H1 (cell line): ENCODE measurements at regions not wholly inside any gene's neighbourhood (a gene's known extent, or its start where the extent isn't known, plus 50 kb on each side); places are given as distances from the start of the nearest gene placed in this dataset.

Experiments used
- CTCF ChIA-PET: fragments of 300-600 bp; sonication (Branson Sonifier 250); formaldehyde crosslinking; loops from one replicate; lab custom pipeline; 2021; ENCODE audit not compliant: partially characterized antibody; lab: Charles Lee
- POLR2A ChIA-PET: fragments of 300-600 bp; sonication (Branson Sonifier 250); formaldehyde crosslinking; loops from one replicate; lab custom pipeline; 2021; ENCODE audit warnings: inconsistent platforms; ENCODE audit not compliant: partially characterized antibody; lab: Charles Lee
- DNase-seq, 2 experiments: peaks; one replicate each; pipeline versions ENCODE4 v3.0.0 to v3.0.0-alpha.2; 2010 to 2022; ENCODE audit warnings: low spot score in 2 of 2, low read depth in 1 of 2, mixed read lengths in 1 of 2
- FAIRE-seq: peaks from 2 replicates; lab custom pipeline; 2011; peaks lifted over from hg19 to GRCh38; lab: Jason Lieb, UNC
- H2AFZ ChIP-seq: 2 replicates; pipeline ENCODE4 v1.8.1; 2012; ENCODE audit warnings: low read length, inconsistent platforms
- H2AK5ac ChIP-seq: 2 replicates; pipeline ENCODE4 v1.6.1; 2013; ENCODE audit warnings: low read depth, low read length
- H2BK120ac ChIP-seq: replicated peaks from 2 replicates; pipeline ENCODE3; 2013; ENCODE audit warnings: low read depth, low read length, inconsistent platforms
- H2BK12ac ChIP-seq: 2 replicates; pipeline ENCODE4 v1.6.1; 2013; ENCODE audit warnings: low read depth, low read length
- H2BK15ac ChIP-seq: 2 replicates; pipeline ENCODE4 v1.6.1; 2013; ENCODE audit warnings: low read length
- H2BK20ac ChIP-seq: 2 replicates; pipeline ENCODE4 v1.6.1; 2013; ENCODE audit warnings: low read length
- H2BK5ac ChIP-seq: 2 replicates; pipeline ENCODE4 v1.6.1; 2013; ENCODE audit warnings: low read depth, low read length
- H3K14ac ChIP-seq: 2 replicates; pipeline ENCODE4 v1.6.1; 2013; ENCODE audit warnings: inconsistent platforms; ENCODE audit not compliant: insufficient read length
- H3K18ac ChIP-seq: 2 replicates; pipeline ENCODE4 v1.6.1; 2013; ENCODE audit warnings: low read length; ENCODE audit errors: extremely low read depth
- H3K23ac ChIP-seq: 2 replicates; pipeline ENCODE4 v1.6.1; 2013; ENCODE audit warnings: inconsistent platforms; ENCODE audit not compliant: insufficient read length
- H3K23me2 ChIP-seq: 2 replicates; pipeline ENCODE4 v1.6.1; 2013; ENCODE audit warnings: low read depth, low read length
- H3K27ac ChIP-seq: 2 replicates; pipeline ENCODE4 v1.6.1; 2011; ENCODE audit warnings: low read depth, low read length, inconsistent platforms
- H3K27me3 ChIP-seq, 4 experiments: replicated peaks in 1 of 4; 1 replicate in 1 of 4; 2 replicates in 3 of 4; pipeline versions ENCODE4 v1.6.1 to v1.8.1; 2011 to 2013; ENCODE audit warnings: low read length in 3 of 4, mild to moderate bottlenecking in 3 of 4, inconsistent platforms in 2 of 4, mixed read lengths in 2 of 4, moderate library complexity in 1 of 4; ENCODE audit not compliant: control insufficient read depth in 3 of 4, insufficient read depth in 3 of 4; ENCODE audit errors: extremely low read depth in 1 of 4
- H3K36me3 ChIP-seq, 4 experiments: 2 replicates each; pipeline versions ENCODE4 v1.6.1 to v1.8.1; 2011 to 2013; ENCODE audit warnings: mild to moderate bottlenecking in 4 of 4, low read length in 3 of 4, moderate library complexity in 2 of 4, control low read depth in 1 of 4, inconsistent platforms in 1 of 4; ENCODE audit not compliant: insufficient read depth in 4 of 4, control insufficient read depth in 2 of 4
- H3K4ac ChIP-seq: replicated peaks from 2 replicates; pipeline ENCODE3; 2013; ENCODE audit warnings: low read length, low read depth, mixed read lengths, inconsistent platforms; ENCODE audit not compliant: insufficient read length
- H3K4me1 ChIP-seq, 4 experiments: replicated peaks in 1 of 4; 1 replicate in 1 of 4; 2 replicates in 3 of 4; pipeline versions ENCODE4 v1.6.1 to v1.8.1; 2011 to 2013; ENCODE audit warnings: low read length in 3 of 4, inconsistent platforms in 2 of 4, mixed read lengths in 1 of 4; ENCODE audit not compliant: insufficient read depth in 4 of 4, control insufficient read depth in 3 of 4
- H3K4me2 ChIP-seq, 2 experiments: 2 replicates each; pipeline versions ENCODE4 v1.6.1 to v1.8.1; 2011 to 2013; ENCODE audit warnings: low read depth in 2 of 2, low read length in 2 of 2, control low read depth in 1 of 2, inconsistent platforms in 1 of 2, mild to moderate bottlenecking in 1 of 2; ENCODE audit not compliant: insufficient read depth in 1 of 2
- H3K4me3 ChIP-seq, 4 experiments: fragments of 200-600, 300-600 bp in 1 of 4; sonication (generic), shearing (Covaris generic), sonication (Bioruptor Twin) in 1 of 4; 2 replicates each; pipeline versions ENCODE4 v1.5.1 to v1.8.1; 2011 to 2016; ENCODE audit warnings: low read length in 4 of 4, low read depth in 3 of 4, control low read depth in 2 of 4, inconsistent platforms in 2 of 4, mild to moderate bottlenecking in 2 of 4, mixed read lengths in 1 of 4, moderate library complexity in 1 of 4; ENCODE audit not compliant: insufficient read depth in 2 of 4; ENCODE audit errors: extremely low read depth in 1 of 4
- H3K56ac ChIP-seq: replicated peaks from 2 replicates; pipeline ENCODE3; 2013; ENCODE audit warnings: low read depth, mild to moderate bottlenecking, mixed read lengths, low read length, inconsistent platforms; ENCODE audit not compliant: insufficient read length
- H3K79me1 ChIP-seq: 2 replicates; pipeline ENCODE4 v1.6.1; 2013; ENCODE audit warnings: low read depth, low read length, control low read depth
- H3K79me2 ChIP-seq, 2 experiments: 2 replicates each; pipeline versions ENCODE4 v1.6.1 to v1.8.1; 2012 to 2013; ENCODE audit warnings: low read length in 2 of 2, mild to moderate bottlenecking in 2 of 2, inconsistent platforms in 1 of 2; ENCODE audit not compliant: insufficient read depth in 2 of 2, control insufficient read depth in 1 of 2
- H3K9ac ChIP-seq, 4 experiments: replicated peaks in 1 of 4; 1 replicate in 1 of 4; 2 replicates in 3 of 4; pipeline versions ENCODE4 v1.6.1 to v1.8.1; 2011 to 2013; ENCODE audit warnings: low read depth in 3 of 4, low read length in 3 of 4, control low read depth in 2 of 4, mild to moderate bottlenecking in 2 of 4, moderate library complexity in 2 of 4, inconsistent platforms in 1 of 4; ENCODE audit errors: extremely low read depth in 1 of 4
- H3K9me3 ChIP-seq, 2 experiments: 2 replicates each; pipeline versions ENCODE4 v1.6.1 to v1.8.1; 2012 to 2013; ENCODE audit warnings: mild to moderate bottlenecking in 2 of 2, moderate library complexity in 2 of 2, control low read depth in 1 of 2, inconsistent platforms in 1 of 2, low read depth in 1 of 2, low read length in 1 of 2, mixed read lengths in 1 of 2; ENCODE audit not compliant: insufficient read depth in 2 of 2
- H4K20me1 ChIP-seq, 2 experiments: replicated peaks in 1 of 2; 2 replicates each; pipeline versions ENCODE3 to v1.8.1; 2011 to 2013; ENCODE audit warnings: inconsistent platforms in 2 of 2, low read length in 2 of 2, mild to moderate bottlenecking in 1 of 2; ENCODE audit not compliant: insufficient read depth in 2 of 2, control insufficient read depth in 1 of 2
- H4K5ac ChIP-seq: 2 replicates; pipeline ENCODE4 v1.6.1; 2013; ENCODE audit warnings: low read length, low read depth, mixed read lengths, inconsistent platforms; ENCODE audit not compliant: insufficient read length
- H4K8ac ChIP-seq: 2 replicates; pipeline ENCODE4 v1.8.0; 2013; ENCODE audit warnings: mild to moderate bottlenecking, moderate library complexity, low read length, inconsistent platforms; ENCODE audit not compliant: insufficient read depth; ENCODE audit errors: extremely low read depth
- H4K91ac ChIP-seq: replicated peaks from 2 replicates; pipeline ENCODE3; 2013; ENCODE audit warnings: low read length, mixed read lengths, inconsistent platforms; ENCODE audit not compliant: insufficient read length
- BACH1 ChIP-seq: IDR thresholded peaks from 2 replicates; pipeline ENCODE4 v1.6.1; 2012; ENCODE audit warnings: low read length, improper control_type of control experiment
- CBX8 ChIP-seq: fragments of 300-800, 300-1000 bp; sonication (generic); IDR thresholded peaks from 2 replicates; pipeline ENCODE4 v1.7.1; 2016; ENCODE audit warnings: low read depth, low read length, borderline replicate concordance
- FOSL1 ChIP-seq: IDR thresholded peaks from 2 replicates; pipeline ENCODE4 v1.6.1; 2011; ENCODE audit warnings: mild to moderate bottlenecking, low read depth, low read length, moderate library complexity; ENCODE audit not compliant: insufficient read depth
- HDAC6 ChIP-seq: IDR thresholded peaks from one replicate; pipeline ENCODE4 v1.7.1; 2012; ENCODE audit warnings: low read depth, mild to moderate bottlenecking, inconsistent platforms, low read length, moderate library complexity
- NANOG ChIP-seq: IDR thresholded peaks from 2 replicates; pipeline ENCODE4 v1.6.1; 2011; ENCODE audit warnings: low read length, low read depth, mild to moderate bottlenecking, inconsistent platforms; ENCODE audit not compliant: insufficient read depth, poor library complexity, severe bottlenecking
- RBBP5 ChIP-seq: IDR thresholded peaks from 2 replicates; pipeline ENCODE4 v1.7.1; 2012; ENCODE audit warnings: low read depth, mild to moderate bottlenecking, inconsistent platforms, low read length, moderate library complexity, borderline replicate concordance
- TBP ChIP-seq: IDR thresholded peaks from 2 replicates; pipeline ENCODE4 v1.6.1; 2011; ENCODE audit warnings: low read depth, low read length, improper control_type of control experiment
- WGBS, 2 experiments: shearing (Covaris generic) in 1 of 2; methylation state at CpG; one replicate each; pipeline versions ENCODE4 v1.1.6 to v1.1.7; 2013 to 2015; ENCODE audit warnings: low lambda C conversion rate in 2 of 2, mixed read lengths in 2 of 2, inconsistent platforms in 1 of 2, low coverage in 1 of 2, missing lambda C conversion rate in 1 of 2; ENCODE audit not compliant: insufficient replicate concordance in 2 of 2, insufficient coverage in 1 of 2, insufficient read length in 1 of 2; ENCODE audit errors: extremely low coverage in 1 of 2, missing lambda C conversion rate in 1 of 2; 5-methylcytosine and 5-hydroxymethylcytosine counted together

DNA sequence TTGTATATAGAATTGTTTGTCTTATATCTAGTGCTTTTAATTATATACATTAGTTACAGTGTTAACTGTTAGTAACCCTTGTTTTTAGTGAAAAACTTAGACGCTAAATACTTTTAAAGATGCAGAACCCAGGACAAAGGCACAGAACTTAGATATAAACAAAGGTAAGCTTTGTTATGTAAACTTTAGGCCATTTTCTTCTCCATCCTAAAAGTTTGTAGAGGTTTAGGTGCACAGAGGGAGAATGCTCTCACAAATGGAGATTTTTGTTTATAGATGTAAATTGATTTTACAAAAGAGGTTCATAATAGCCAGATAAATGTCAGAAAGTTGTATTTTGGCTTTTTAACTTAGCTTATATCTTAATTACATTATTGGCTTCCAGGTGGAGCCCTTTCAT is 490.5 kb upstream of the LRRC7 start:
- ChIA-PET CTCF (no interaction called here), POLR2A (no interaction called here)
- no peak overlapping the region for H2AFZ ChIP-seq
- H4K5ac ChIP-seq = peak overlapping the region; percentile 64
- H3K27me3 ChIP-seq = no peaks in the 10 kb centered on the region; a peak in 1 of 7 replicates
- 0% methylated on average over 1 of the region's 1 CpG; no CpG with 5 or more reads in 1 of the 2 experiments for WGBS, 2 experiments
- no peaks in the 10 kb centered on the region for H3K79me2 ChIP-seq
- no peak overlapping the region for H4K8ac ChIP-seq
- H3K14ac ChIP-seq = no peak overlapping the region
- H2BK12ac ChIP-seq = no peak overlapping the region
- no peak overlapping the region for H2BK5ac ChIP-seq
- peak overlapping the region in 1 of 4 experiments; percentile 35; a peak in 1 of 8 replicates for H3K4me3 ChIP-seq
- H3K9ac ChIP-seq = no peak overlapping the region
- no peak overlapping the region for H2BK120ac ChIP-seq
- H3K27ac ChIP-seq = no peak overlapping the region
- H3K23me2 ChIP-seq = no peaks in the 10 kb centered on the region
- H3K18ac ChIP-seq = peak overlapping the region; percentile 82; the same call in 1 of the 2 replicates
- H3K36me3 ChIP-seq = no peaks in the 10 kb centered on the region; a peak in 2 of 8 replicates
- peak overlapping the region; percentile 38 to 40; a peak in 3 of 4 replicates for H3K4me2 ChIP-seq
- H3K4ac ChIP-seq = no peak overlapping the region
- no peak overlapping the region for H2BK15ac ChIP-seq
- H2AK5ac ChIP-seq = no peak overlapping the region
- FAIRE-seq (no peak), DNase-seq (no peak)
- no peaks in the 10 kb centered on the region for H3K79me1 ChIP-seq
- H3K23ac ChIP-seq = no peak overlapping the region
- no peak overlapping the region for H4K91ac ChIP-seq
- H4K20me1 ChIP-seq = no peaks in the 10 kb centered on the region
- H3K9me3 ChIP-seq = no peaks in the 10 kb centered on the region
- no peak overlapping the region for H2BK20ac ChIP-seq
- no peak overlapping the region for H3K56ac ChIP-seq
- H3K4me1 ChIP-seq = peaks cover 0 to 12% (median 1%) of the 10 kb centered on the region in 4 experiments; a peak in 1 of 7 replicates
- TF ChIP-seq NANOG (peak; percentile 25), CBX8 (no peak), TBP (no peak), FOSL1 (no peak), HDAC6 (no peak), RBBP5 (no peak), BACH1 (no peak)
